C1 segment of cervical spinal cord (tissue), 14 donors: ENCODE measurements at regions not wholly inside any gene's neighbourhood (a gene's known extent, or its start where the extent isn't known, plus 50 kb on each side); places are given as distances from the start of the nearest gene placed in this dataset.
"Not testable (repeated sequence)": the region's sequence is repeated elsewhere in the genome, so short reads cannot be mapped to it uniquely, and the experiment has no call there.

Experiments used
- DNase-seq, 14 donors: peaks; one replicate each; lab custom pipeline; 2025; lab: John Stamatoyannopoulos, UW

DNA sequence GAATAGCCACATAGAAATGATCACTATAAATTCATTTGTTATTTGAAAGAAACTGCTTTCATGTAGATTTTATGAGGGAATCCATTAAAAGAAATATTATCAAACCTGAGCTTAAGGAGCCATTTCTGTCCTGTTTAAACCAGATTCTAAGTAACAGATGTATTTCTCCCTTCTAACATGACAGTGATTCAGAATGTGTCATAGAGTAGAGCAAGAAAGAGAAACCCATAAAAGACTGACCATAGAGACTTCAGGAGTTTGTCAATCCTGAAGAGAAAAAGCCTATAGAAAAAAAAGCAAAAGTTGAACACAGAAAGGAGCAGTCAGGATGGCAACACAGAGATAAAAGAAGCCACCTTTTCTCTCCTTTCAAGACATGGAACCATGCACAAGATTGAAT is 390.6 kb downstream of the PRIM2 start:
- not testable (repeated sequence) for DNase-seq

DNA sequence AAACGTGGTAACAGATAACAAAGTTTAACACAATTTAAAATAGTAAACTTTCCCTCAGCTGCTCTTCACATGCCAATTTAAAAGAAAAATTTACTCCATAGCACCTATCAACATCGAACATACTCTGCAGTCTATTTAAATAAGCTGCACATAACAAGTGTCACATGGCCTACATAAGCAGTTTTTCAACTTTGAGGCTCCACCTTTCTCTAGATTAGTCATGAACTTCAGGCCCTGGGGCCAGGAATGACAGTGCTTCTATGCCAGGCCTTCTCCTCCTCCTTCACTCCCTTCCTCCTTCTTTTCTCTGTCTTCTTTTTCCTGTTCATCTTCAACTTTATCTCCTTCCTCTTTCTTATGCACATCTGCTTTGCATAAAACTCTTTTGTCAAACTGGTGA is 405.1 kb downstream of the PRIM2 start:
- not testable (repeated sequence) for DNase-seq

DNA sequence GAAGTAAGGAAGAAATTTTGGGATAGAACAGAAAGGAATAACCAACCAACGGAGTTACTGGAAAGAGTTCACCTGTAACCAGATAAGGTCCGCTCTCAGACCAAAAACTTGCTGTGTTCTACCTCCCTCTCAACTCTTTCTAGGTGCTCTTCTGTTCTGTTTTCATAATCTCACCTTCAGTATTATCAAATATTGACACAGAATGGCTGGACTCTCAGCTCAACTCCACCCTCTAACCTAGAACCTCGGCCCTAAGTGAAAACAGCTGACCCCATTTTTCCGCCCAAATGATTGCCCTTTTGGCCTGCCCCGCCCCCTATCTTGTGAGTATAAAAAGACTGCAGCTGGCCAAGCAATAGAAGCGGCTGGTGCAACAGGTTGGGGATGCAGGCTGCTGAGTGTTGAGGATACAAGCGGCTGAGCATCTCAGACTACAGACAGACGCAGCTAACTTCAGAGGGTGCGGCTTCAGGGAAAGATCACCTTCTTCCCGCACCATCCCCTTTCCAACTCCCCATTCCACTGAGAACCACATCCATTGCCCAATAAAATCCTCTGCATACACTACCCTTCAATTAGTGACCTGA is 406.5 kb downstream of the PRIM2 start:
- not testable (repeated sequence) for DNase-seq

DNA sequence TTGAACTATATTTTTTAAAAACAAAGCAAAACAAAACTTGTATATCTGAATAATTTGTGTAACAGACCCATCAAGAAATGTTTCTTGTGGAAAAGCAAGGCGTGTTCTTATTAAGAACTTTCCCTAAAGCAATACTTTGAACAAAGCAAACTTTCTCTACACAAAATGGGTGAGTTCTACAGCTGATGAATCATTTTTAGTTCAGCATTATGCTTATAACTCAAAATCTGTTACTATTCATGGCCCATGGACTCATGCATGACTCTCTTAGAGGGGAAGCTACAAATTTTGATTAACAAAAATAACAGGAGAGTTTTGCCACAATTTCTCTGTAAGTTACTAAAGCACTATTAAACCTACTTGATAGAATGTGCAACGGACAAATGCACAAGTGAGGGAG is 412.0 kb downstream of the PRIM2 start:
- not testable (repeated sequence) for DNase-seq

- DNase-seq, result not testable (repeated sequence)
Observed at GRCh38 chr6:57730726-57731125, 413.3 kb downstream of the PRIM2 start.

- not testable (repeated sequence) for DNase-seq
Observed at GRCh38 chr6:57747716-57748115, 430.3 kb downstream of the PRIM2 start.

GRCh38 chr6:57759850-57760249 is 442.4 kb downstream of the PRIM2 start:
- not testable (repeated sequence) for DNase-seq

GRCh38 chr6:57792720-57793397 is 475.4 kb downstream of the PRIM2 start:
- not testable (repeated sequence) for DNase-seq

GRCh38 chr6:57793398-57793762 is 475.9 kb downstream of the PRIM2 start:
- DNase-seq, result not testable (repeated sequence)

GRCh38 chr6:57799703-57800479 is 482.5 kb downstream of the PRIM2 start:
- not testable (repeated sequence) for DNase-seq

GRCh38 chr6:57808581-57808980 is 491.2 kb downstream of the PRIM2 start:
- not testable (repeated sequence) for DNase-seq

DNA sequence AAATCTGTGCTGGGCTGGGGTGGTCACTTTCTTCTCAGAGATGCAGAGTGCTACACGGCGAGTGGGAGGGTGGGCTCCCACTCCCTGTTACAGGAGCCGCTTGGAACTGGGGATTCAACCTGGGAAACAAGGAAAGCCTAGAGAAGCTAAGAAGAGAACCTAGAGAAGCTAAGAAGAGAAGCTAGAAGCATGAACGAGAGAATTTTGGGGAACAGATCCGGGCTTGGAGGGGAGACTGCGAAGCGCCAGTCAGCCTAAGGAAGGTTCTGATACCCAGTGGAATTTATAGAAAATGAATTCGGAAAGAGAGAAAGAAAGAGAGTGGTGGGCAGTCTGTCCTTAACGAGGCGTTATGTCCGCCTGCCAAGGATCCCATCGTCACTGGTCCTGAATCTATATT is 492.0 kb downstream of the PRIM2 start:
- not testable (repeated sequence) for DNase-seq

DNA sequence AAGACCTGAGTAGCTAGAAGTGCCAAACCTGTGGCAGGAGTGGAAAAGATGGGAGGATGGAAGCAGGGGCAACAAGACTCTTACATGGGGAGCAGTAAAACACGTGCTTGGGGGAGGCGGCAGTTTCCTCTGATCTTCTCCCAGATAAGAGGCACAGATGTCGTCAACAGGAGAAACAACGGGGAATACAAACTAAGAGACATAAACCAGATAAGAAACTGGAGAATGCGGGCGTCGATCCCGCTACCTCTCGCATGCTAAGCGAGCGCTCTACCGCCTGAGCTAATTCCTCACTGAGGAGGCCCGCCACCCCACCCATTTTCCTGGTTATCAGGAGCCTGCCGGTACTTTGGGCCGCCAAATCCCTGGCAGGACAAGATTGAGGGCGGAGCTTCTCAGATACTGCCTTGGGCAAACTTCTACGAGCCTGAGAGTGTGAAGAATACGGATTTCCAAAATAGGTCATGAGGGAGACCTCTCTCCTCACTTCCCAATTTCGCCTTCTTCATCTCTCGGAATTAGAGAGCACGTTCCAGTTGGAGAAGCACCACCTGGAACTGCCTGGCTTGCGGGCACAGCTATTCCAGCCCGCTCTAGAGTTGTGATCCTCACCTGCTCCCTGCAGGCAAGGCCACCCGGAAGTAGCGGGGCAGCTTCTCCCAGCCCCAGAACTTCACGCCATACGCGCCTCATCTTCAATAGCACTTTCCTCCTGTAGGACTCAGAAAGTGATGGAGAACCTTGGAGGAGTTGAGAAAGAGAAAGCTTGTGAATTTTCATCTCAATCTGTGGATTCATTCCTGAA is 496.0 kb downstream of the PRIM2 start:
- not testable (repeated sequence) for DNase-seq

DNA sequence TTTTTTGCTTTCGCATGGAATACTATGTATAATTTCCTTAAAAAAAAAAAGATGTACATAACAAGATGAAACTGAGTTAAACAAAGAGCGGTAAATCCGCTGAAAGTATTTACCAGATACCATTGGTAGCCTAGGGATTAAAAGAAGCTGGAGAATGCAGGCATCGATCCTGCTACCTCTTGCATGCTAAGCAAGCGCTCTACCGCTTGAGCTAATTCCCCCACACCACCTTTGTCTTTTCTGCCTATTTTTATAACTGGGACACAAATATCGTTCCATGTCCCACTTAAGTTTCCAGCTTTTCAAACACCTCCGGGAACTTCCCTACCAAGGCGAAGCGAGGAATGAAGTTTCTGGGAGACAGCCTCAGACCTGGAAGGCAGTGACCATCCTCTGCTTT is 498.4 kb downstream of the PRIM2 start:
- not testable (repeated sequence) for DNase-seq

- DNase-seq, result not testable (repeated sequence)
Observed at GRCh38 chr6:57821325-57821724, 503.9 kb downstream of the PRIM2 start.

DNA sequence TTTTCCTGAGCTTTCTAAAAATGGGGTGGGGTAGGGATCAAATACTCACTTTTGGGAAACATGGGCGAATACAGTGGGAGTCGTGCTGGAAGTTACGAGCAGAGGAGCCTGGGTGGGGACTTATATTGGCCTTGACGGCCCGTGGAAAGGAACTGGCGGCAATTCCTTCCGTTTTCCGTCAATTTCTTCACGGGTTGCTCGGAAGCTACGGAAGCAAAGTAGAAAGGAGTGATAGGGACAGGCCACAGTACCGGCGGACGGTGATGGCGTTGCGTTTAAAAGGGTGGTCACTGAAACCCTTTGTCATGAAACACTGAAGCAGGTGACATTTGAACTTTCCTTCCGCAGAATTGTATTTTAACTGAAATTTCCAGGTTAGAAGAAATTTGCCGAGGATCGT is 505.0 kb downstream of the PRIM2 start:
- DNase-seq, result not testable (repeated sequence)

DNA sequence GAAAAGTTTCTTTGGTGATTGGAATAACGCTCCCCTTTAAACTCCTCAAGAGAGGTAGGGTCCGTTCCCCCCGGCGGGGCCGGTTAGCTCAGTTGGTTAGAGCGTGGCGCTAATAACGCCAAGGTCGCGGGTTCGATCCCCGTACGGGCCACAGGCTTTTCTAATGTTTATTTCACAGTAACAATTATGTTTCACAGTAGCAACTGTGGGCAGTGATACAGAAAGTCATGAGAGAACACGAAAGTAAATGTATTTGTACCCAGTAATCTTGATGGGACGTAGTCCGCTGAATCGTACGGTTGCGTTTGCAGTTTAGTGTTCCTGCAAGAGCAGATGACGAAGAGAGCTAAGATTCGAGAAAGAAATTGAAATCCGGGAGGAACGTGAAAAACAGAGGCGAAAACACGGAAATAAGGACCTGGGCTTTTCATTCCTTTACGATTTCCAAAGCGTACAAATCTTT is 505.5 kb downstream of the PRIM2 start:
- DNase-seq, result no peak

DNA sequence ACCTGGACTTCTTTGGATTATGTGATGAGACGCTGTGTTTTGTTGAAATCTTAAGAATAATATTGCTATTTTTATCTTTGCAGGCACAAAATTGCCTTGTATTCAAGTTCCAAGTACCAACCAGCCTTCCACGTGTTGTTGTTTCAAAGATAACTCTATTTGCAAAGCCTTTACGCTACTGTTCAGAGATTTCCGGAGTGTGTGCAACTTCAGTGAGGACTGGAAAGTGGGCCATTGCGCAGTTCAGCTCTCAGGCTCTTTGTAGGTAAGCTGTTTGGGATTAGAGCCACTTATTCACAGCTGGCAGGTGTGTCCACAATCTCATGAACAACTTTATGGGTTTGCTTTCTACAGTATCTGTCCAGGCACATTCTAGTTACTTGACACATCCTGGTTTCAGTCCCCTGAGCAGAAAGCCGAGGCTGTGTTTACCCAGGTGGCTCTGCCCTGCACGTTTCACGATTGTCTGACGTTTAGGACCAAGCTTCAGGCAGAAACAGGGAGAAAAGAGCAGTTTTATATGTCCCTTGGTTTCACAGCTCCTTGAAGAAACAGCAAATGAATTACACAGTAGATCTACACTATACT is 520.3 kb downstream of the PRIM2 start:
- DNase-seq, result not testable (repeated sequence)

DNA sequence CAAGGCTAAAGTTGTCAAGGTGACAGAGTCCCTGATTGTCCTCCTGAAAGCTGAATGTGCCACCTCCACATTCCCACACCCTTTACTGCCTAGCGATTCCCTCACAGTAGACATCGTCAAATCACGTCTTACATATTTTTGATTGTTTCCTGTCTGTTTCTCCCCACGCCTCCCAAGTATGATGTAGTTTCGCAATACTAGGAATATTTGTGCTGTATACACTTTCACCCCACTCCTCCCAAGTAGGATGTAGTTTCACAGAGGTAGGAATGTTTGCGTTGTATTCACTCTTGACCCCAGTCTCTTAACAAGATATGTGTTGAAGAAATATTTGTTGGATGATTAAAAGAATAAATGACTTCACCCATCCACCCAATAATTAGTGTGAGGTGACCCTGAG is 524.1 kb downstream of the PRIM2 start:
- not testable (repeated sequence) for DNase-seq

DNA sequence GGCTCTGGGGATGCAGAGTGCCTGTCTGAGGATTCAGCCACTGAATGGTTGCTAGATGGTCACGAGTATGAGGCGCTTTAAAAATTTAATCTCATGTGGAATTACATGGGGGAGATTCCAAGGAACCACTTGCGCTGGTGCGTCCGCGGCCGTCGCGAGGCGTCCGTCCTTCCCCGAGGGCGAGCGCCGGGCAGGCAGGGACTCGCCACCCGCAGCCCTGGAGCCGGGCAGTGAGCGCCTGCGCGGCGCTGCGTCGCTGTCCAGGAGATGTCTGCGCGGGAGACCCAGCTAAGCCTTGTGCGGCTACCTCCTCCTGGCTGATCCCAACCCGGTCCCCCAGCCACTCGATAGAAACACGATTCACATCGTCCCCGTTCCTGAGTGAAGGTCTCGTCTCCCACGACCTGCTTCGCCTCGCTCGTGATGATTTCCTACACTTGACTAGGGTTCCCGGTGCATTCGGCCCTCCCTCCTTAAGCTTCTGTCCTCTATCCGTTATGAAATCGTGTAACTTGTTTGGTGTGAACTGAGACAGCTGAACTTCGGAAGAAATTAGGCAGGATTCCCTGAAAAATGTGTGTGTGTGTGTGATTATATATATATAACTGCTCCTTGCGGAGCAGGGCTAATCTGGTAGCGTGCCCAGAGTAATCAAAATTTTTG is 536.4 kb downstream of the PRIM2 start:
- DNase-seq, result not testable (repeated sequence)
